ENCODE measurements at regions not wholly inside any gene's neighbourhood (a gene's known extent, or its start where the extent isn't known, plus 50 kb on each side); places are given as distances from the start of the nearest gene placed in this dataset.

- no peaks in the 10 kb centered on the region for H4K20me1 ChIP-seq (ENCODE audit: insufficient read depth, low read length)
- no peaks in the 10 kb centered on the region for H3K9me2 ChIP-seq (ENCODE audit: low read depth, low read length)
- no peaks in the 10 kb centered on the region for H3K79me2 ChIP-seq (ENCODE audit: insufficient read depth, low read length)
- no peaks in the 10 kb centered on the region for H3K4me1 ChIP-seq (ENCODE audit: insufficient read depth, low read length, severe bottlenecking)
- no peaks in the 10 kb centered on the region for H3K9me3 ChIP-seq (ENCODE audit: low read length)
- no peaks in the 10 kb centered on the region for H3K27me3 ChIP-seq (ENCODE audit: insufficient read depth, low read length)
- H3K9ac ChIP-seq (ENCODE audit: low read length): no peak overlapping the region
- no peak overlapping the region for H2AFZ ChIP-seq (ENCODE audit: low read length)
- no peaks in the 10 kb centered on the region for H3F3A ChIP-seq (ENCODE audit: insufficient read depth, low read length)
- no peak for TF ChIP-seq CTCF (IDR thresholded peaks at IDR 0.05; ENCODE audit: low read length)
- TF ChIP-seq EZH2 (IDR thresholded peaks at IDR 0.05; ENCODE audit: borderline replicate concordance, low read length): no peak
- no peaks in the 10 kb centered on the region for H3K36me3 ChIP-seq (ENCODE audit: insufficient read depth, low read length)
- no peak overlapping the region for H3K27ac ChIP-seq (ENCODE audit: low read depth, low read length, poor library complexity, severe bottlenecking)
- H3K4me3 ChIP-seq (ENCODE audit: low read depth, low read length, poor library complexity, severe bottlenecking): no peak overlapping the region
- H3K4me2 ChIP-seq (ENCODE audit: low read length): no peak overlapping the region
These were observed 156.5 kb downstream of the BTBD3 start for GRCh38 chr20:12074111-12074655.

- Histone ChIP-seq H3F3A (ENCODE audit: insufficient read depth, low read length) (no peaks in the 10 kb centered on the region), H3K79me2 (ENCODE audit: insufficient read depth, low read length) (no peaks in the 10 kb centered on the region), H3K4me1 (ENCODE audit: insufficient read depth, low read length, severe bottlenecking) (no peaks in the 10 kb centered on the region)
These were observed 158.5 kb downstream of the BTBD3 start for GRCh38 chr20:12076200-12076599.

GRCh38 chr20:12077875-12078274 is 160.2 kb downstream of the BTBD3 start:
- Histone ChIP-seq H3K36me3 (ENCODE audit: insufficient read depth, low read length) (no peaks in the 10 kb centered on the region), H3K9me3 (ENCODE audit: low read length) (no peaks in the 10 kb centered on the region), H3K4me1 (ENCODE audit: insufficient read depth, low read length, severe bottlenecking) (no peaks in the 10 kb centered on the region), H3F3A (ENCODE audit: insufficient read depth, low read length) (no peaks in the 10 kb centered on the region), H3K9me2 (ENCODE audit: low read depth, low read length) (no peaks in the 10 kb centered on the region), H4K20me1 (ENCODE audit: insufficient read depth, low read length) (no peaks in the 10 kb centered on the region), H3K79me2 (ENCODE audit: insufficient read depth, low read length) (no peaks in the 10 kb centered on the region), H3K9ac (ENCODE audit: low read length) (no peak overlapping the region), H3K4me2 (ENCODE audit: low read length) (no peak overlapping the region), H2AFZ (ENCODE audit: low read length) (no peak overlapping the region), H3K27ac (ENCODE audit: low read depth, low read length, poor library complexity, severe bottlenecking) (no peak overlapping the region), H3K27me3 (ENCODE audit: insufficient read depth, low read length) (no peaks in the 10 kb centered on the region), H3K4me3 (ENCODE audit: low read depth, low read length, poor library complexity, severe bottlenecking) (no peak overlapping the region)
- no peak for TF ChIP-seq EZH2 (IDR thresholded peaks at IDR 0.05; ENCODE audit: borderline replicate concordance, low read length)
- TF ChIP-seq CTCF (IDR thresholded peaks at IDR 0.05; ENCODE audit: low read length): no peak

More at GRCh38 chr20:12076200-12076599, 158.5 kb downstream of the BTBD3 start:
- Histone ChIP-seq H3K36me3 (ENCODE audit: insufficient read depth, low read length) (no peaks in the 10 kb centered on the region), H3K27me3 (ENCODE audit: insufficient read depth, low read length) (no peaks in the 10 kb centered on the region), H3K9me3 (ENCODE audit: low read length) (no peaks in the 10 kb centered on the region), H4K20me1 (ENCODE audit: insufficient read depth, low read length) (no peaks in the 10 kb centered on the region), H3K4me2 (ENCODE audit: low read length) (no peak overlapping the region), H3K9ac (ENCODE audit: low read length) (no peak overlapping the region), H3K9me2 (ENCODE audit: low read depth, low read length) (no peaks in the 10 kb centered on the region), H3K4me3 (ENCODE audit: low read depth, low read length, poor library complexity, severe bottlenecking) (no peak overlapping the region), H2AFZ (ENCODE audit: low read length) (no peak overlapping the region), H3K27ac (ENCODE audit: low read depth, low read length, poor library complexity, severe bottlenecking) (no peak overlapping the region)
- TF ChIP-seq CTCF (IDR thresholded peaks at IDR 0.05; ENCODE audit: low read length): no peak
- no peak for TF ChIP-seq EZH2 (IDR thresholded peaks at IDR 0.05; ENCODE audit: borderline replicate concordance, low read length)
